HG03378 (cell line): ENCODE measurements at regions not wholly inside any gene's neighbourhood (a gene's known extent, or its start where the extent isn't known, plus 50 kb on each side); places are given as distances from the start of the nearest gene placed in this dataset.

ENCODE experiments used
- ATAC-seq: cut with Tn5 transposase; IDR thresholded peaks from one replicate; pipeline ENCODE4 v1.9.1; 2021; ENCODE audit warnings: mild to moderate bottlenecking, moderate library complexity; ENCODE audit not compliant: unreplicated experiment

DNA sequence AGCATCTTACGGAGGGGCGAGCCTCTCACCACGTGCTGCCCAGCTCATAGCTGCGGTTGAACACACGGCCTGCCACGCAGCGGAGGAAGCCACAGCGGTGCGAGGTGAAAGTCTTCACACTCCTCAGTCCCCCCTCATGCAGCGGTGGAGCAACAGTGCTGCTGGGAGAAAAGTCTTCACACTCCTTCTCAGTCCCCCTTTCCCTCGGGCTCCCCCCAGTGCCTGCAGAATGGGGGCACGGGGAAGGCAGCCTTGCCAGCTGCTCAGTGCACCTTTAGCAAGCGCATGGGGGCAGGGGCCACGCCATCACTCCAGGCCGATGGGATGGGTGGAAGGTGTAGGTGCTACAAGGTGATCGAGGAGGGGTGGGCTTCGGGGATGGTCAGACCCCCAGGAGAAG, 206.3 kb upstream of the TCERG1L start:
- no peak for ATAC-seq

DNA sequence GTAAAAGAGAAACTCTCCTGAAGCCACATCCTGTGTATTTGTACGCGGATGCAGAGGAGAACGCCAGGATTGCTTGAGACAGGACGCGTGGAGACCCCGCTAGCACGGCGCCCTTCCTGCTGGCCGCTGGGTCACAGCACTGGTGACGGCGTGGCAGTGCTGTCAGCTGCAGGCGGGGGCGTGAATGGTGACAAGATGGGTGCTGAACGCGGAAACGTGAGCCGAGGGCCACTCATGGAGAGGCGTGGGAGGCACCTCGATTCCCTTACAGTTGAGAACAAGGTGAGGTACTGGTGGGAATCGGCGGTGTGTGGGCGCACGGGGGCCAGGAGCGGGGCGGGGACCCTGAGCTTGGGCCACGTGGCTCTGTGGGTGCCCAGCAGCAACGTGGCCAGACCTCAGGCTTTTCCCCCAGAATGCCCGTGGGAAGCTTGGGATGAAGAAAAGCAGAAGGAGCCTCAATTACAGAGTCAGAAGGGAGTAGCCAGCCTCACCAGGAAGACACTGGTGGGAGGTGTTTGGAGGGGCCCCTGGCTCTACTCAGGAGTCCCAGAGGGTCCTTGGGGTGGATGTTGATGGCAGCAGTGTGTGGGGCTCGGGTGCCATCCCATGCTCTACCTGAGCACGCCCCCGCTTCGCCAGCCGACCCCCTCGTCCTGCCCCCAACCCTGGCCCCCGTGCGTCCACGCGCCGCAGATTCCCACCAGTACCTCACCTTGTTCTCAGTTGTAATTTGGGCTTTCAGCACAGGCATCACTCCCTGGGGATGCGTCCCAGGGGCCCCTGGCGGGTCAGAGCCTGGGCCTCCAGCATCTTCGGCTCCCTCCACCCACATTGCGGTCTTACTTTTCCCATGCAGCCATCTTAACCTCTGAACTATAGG, 208.4 kb upstream of the TCERG1L start:
- no peak for ATAC-seq

DNA sequence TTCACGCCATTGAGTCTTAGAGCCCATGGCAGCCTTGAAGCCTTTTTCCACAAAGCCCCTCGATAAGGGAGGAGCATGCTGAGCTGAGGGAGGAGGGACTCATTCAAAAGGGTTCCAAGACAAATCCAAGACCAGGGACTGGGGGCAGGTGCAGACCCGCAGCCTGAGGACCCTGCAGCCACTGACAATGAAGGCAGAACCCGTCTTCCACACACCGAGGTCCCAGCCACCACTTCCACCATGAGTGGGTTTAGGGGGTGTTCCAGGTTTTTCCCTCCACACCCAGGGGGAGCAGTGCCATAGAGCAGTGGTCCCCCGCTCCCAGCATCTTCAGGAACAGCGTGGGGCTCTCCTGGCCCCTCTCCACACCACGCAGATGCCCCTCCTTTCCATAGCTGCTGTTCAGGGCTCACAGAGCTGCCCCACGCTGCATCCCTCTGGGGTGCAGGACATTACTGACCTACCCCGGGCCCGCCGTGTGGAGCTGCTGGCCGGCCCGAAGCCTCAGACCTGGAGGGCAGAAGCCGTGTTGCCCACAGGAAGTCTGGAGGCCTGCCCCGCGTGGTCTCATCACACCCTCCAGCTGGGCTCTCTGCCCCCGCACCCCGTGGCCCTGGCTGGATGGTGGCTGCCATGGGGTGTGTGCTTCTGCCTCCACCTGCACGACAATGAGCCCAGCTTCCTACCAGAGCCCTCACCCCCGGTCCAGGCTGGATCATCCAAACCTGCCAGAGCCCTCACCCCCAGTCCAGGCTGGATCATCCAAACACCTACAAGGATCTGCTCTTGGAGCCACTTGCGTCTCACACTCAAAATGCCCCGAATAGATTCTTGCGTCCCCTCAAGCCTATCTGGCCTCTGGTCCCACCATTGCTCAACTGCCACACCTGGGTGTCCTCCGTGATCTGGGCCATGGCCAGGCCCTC, 220.0 kb upstream of the TCERG1L start:
- no peak for ATAC-seq

- ATAC-seq = no peak
These were observed 220.8 kb upstream of the TCERG1L start for GRCh38 chr10:131532291-131532690.

- ATAC-seq = no peak
These were observed 221.3 kb upstream of the TCERG1L start for GRCh38 chr10:131532745-131533341.

DNA sequence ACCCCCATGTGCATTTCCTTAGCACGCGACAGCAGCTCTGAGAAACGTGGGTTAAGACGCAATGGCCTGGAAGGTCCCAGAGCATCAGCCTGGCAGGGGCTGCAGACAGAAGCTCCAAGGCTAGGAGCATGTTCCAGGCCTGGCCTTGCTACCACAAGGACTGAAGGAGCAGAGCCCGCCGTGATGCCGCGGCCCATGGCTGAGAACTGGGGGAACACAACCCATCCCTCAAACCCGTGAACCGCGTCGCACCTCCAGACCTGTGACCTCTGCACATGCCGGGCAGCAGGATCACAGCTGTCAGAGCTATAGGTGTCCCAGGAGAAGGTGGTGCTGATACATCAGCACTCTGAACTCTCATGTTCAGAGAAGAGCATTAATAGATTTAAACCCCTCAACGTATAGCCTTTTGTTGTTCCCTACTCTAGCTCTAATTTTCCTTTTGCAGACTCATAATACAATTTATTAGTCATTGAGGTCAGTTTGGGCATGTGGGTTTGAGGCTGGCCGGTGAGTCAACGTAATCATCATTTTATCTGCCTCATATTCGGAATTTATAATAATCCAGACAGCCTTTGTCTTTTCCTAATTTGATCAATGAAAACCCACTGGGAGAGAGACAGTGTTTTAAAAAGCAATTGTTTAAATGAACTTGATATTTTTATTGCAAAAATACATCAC, 222.5 kb upstream of the TCERG1L start:
- ATAC-seq = no peak

DNA sequence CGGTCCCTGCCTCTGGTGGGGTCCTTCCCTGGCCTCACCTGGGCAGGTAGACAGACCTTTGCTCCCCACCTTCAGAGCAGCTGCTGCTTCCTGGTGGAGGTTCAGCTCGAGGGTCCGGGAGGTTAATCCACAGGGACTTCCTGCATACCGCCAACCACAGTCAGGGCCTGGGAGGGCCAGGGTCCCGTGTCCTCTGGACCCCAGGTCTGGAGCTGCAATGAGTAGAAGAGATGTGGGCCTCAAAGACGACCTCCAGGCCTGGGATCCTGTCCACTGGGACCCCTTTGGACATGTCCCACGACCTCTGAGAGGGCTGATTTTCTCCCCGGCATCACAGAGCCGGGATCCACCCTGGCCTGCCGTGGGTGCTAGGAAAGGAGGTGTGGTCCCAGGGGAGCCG, 223.3 kb upstream of the TCERG1L start:
- ATAC-seq = no peak

GRCh38 chr10:131536676-131537075, 225.2 kb upstream of the TCERG1L start:
- ATAC-seq = no peak

DNA sequence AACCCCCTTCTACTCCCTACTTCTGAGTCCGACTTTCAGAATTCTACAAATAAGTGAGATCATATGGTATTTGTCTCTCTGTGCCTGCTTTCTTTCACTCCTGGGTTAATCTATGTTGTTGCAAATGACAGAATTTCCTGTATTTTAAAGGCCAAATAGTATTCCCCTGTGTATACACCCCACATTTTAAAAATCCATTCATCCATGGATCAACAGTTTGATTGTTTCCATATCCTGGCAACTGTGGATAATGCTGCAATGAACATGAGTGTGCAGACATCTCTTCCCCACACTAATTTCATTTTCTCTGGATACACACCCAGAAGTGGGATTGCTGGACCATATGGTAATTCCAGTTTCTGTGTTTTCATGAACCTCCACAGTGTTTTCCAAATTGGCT, 225.8 kb upstream of the TCERG1L start:
- ATAC-seq = no peak

DNA sequence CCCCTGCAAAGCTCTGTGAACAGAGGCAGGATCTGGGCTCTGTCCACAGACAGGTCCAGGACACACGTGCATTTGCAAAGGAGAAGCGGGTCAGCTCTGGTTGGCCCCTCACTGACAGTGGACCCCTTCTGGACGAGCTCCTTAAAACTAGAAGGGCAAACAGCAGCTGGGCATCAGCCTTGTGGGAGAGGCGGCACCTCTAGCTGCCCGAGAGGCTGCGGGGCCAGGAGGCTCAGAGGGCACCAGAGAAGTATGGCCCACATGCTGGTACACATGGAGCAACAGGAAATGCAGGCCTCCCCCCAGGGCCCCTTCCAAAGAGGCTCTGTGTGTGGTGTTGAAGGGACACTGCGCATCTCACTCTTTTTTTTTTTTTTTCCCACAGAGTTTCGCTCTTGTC, 233.0 kb upstream of the TCERG1L start:
- no peak for ATAC-seq

DNA sequence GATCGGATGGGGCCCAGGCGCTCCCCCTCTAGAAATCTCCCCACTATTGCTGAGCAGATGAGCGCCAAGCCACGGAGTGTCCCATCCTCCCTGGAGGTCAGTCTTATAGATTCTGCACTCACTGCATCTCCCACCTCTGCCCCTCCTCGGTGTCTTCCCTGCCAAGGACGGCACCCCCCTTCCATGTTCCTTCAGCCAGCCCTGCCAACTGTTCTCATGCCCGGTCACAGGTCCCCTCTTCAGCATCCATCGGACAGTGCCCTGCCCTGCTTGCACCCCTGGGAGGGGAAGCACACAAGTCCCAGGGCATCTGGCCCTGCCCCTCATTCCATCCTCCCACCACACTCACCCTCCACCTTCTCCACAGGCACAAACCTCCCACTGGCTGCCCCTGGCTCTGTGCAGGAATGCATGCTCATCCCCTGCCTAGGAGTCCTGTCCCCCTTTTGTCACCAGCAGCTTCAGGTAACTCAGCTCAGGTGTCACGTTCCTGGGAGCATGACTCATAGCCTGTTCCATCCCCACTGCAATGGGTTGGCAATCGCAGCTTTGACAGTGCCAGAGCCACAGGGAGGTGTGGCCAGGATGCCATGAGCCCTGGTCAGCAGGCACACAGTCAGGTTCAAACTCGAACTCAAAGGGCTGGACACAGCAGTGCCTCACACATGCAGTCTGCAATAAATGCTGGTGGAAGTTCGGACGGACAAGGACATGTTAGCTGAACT, 234.7 kb upstream of the TCERG1L start:
- ATAC-seq = no peak

DNA sequence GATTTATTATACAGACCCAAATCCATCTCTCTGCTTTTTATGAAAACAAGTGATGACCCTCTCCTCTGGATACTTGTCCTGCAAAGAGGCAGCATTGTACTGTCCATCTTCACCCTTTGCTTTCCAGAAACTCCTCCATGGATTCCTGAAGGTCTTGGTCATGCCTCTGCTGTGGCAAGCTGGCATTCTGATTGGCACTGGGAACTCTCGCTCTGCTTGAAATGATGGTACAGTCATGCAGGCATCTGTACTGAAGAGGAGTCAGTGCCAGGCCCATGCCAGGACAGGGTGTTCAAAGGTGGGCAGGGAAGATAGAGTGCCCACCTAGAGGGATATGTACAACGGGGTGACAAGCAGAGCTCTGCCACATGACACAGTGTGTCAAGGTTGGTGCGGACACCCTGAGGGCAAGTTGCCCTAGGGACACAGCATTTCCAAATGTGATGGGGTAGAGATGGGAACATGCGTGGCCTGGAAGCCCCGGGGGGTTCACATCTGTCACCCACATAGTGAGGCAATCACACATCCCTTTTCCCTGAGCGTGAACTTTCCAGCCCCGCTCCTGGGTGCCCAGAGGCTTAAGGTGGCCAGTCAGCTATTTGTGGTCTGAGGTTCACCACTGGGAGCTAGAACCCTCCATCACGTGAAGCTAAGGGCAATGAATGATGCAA, 235.7 kb upstream of the TCERG1L start:
- no peak for ATAC-seq

- no peak for ATAC-seq
These were observed 236.7 kb upstream of the TCERG1L start for GRCh38 chr10:131548176-131548575.

DNA sequence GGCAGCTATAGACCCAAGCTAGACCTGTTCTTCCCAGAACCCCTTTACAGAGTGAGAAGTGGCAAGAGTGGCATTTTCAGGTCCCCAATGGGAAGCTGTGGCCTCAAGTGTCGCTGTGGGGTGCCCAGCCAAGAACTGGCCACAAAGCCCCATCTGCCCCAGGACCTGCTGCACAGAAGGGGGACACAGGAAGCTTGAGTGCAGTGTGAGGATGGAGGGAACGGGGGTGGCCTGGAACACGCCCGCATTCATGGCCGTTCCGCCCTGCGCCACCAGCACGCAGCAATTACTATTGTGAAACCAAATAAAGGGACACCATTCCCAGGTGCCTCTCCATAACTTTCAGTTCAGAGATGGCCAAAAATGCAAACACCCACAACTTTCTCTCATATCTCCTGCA, 237.6 kb upstream of the TCERG1L start:
- no peak for ATAC-seq

DNA sequence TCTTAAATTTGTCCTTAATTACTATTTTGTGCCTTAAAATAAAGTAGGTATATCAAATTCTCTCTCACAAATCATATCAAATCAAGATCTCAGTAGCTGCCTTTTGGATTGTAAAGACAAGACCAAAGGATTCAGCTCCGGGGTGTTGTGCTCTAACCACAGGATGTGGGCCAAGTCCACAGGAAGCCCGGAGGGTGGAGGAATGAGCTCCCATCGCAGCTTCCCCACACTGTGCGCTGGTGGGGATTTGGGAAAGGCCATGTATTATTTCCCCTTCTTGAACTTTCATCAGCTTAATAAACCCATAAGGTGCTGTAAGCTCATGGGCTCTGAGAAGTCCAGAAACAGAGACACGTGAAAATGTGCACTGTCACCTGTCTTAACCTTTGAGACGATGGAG, 241.6 kb upstream of the TCERG1L start:
- ATAC-seq = no peak

DNA sequence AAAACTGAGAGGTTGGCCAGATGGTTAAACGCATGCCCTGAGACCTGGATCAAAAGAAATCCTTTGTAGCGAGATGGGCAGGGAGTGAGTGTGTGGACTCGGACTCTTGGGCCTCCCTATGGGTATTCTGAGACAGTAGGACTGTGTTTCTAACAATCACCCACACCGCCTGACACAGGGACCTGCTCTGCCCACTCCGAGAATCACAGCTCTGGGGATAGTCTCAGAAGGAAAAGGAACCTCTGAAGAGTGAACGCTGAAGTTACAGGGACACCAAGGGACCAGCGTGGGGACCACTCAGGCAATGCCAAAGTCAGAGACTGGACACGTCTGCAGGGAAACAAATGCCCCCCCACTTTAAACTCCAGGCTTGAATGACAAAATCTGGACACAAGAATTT, 242.1 kb upstream of the TCERG1L start:
- ATAC-seq = no peak

- no peak for ATAC-seq
These were observed 243.3 kb upstream of the TCERG1L start for GRCh38 chr10:131554821-131555220.

DNA sequence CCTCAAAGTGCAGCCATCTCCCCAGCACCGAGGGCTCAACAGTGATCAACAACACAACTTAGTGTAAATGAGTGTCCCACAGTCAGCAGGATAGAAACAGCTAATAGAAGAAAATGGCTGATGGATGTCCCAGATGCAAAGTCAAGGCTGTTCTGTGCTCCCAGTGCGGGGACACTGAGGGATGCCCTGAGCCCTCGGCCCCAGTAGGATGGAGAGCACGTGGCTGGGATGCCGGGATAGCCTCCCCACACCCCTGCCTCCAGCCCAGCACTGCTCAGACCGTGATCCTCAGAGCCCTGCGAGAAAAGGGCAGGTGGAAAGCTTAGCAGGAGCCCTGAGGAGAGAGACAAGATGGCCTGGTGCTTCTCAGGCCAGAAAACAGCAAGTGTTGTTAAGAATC, 243.9 kb upstream of the TCERG1L start:
- no peak for ATAC-seq

DNA sequence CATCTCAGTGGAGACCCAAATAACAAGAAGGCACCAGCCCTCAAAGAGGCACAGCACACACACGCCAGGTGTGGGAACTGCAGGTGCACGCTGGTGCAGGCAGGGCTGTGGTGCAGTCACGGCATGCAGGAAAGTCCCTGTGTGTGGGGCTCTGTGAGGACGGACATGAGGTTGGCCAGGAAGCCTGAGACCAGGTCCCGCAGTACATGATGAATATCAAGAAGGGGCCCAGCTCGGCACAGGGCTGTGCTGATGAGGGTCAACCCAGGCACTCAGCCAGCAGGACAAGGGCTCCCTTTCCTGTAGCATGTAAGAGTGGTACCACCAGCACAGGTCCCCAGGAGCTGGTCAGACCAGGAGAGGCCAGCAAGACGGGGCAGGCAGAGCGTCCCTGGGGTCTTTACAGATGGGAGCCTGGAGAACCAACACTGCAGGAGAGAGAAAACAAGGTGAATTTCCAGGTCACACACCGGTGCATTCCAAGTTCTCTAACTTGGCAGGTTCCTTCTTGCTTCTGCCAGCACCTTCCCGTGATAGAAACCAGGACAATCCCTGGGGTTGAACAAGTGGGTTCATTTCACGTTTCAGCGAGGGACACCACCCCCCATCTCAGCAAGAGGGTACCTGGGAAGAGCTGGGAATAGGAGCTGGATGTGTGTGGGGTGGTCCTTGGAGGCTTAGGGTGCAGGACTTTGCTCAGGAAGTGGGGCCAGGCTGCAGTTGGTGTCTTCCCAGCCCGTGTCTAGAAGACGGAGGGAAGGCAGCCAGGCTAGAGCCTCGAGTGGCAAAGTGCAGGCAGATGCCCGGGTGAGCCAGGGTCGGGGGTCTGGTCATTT, 244.8 kb upstream of the TCERG1L start:
- ATAC-seq = no peak
